Kidney epithelial cell (primary cell): ENCODE measurements at regions not wholly inside any gene's neighbourhood (a gene's known extent, or its start where the extent isn't known, plus 50 kb on each side); places are given as distances from the start of the nearest gene placed in this dataset.
"Not testable (repeated sequence)": the region's sequence is repeated elsewhere in the genome, so short reads cannot be mapped to it uniquely, and the experiment has no call there.

ENCODE experiments used
- DNase-seq: peaks from one replicate; pipeline ENCODE4 v3.0.0-alpha.2; 2010; ENCODE audit warnings: low read depth
- H3K27me3 ChIP-seq: 2 replicates; pipeline ENCODE4 v1.6.0; 2011; ENCODE audit warnings: low read length; ENCODE audit not compliant: control insufficient read depth, insufficient read depth
- H3K36me3 ChIP-seq: 2 replicates; pipeline ENCODE4 v1.5.1; 2011; ENCODE audit warnings: low read length; ENCODE audit not compliant: control insufficient read depth, insufficient read depth
- H3K4me3 ChIP-seq: 2 replicates; pipeline ENCODE4 v1.5.1; 2011; ENCODE audit warnings: low read depth, mild to moderate bottlenecking, control low read depth, low read length
- TF ChIP-seq, protein P1 (sequence below): IDR thresholded peaks from 2 replicates; pipeline ENCODE4 v1.5.1; 2011; ENCODE audit warnings: mild to moderate bottlenecking, moderate library complexity, low read length, control low read depth, inconsistent platforms; ENCODE audit not compliant: insufficient read depth, poor library complexity, severe bottlenecking

- DNase-seq, result no peak
- H3K36me3 ChIP-seq, result no peaks in the 10 kb centered on the region
- TF ChIP-seq, protein P1, sequence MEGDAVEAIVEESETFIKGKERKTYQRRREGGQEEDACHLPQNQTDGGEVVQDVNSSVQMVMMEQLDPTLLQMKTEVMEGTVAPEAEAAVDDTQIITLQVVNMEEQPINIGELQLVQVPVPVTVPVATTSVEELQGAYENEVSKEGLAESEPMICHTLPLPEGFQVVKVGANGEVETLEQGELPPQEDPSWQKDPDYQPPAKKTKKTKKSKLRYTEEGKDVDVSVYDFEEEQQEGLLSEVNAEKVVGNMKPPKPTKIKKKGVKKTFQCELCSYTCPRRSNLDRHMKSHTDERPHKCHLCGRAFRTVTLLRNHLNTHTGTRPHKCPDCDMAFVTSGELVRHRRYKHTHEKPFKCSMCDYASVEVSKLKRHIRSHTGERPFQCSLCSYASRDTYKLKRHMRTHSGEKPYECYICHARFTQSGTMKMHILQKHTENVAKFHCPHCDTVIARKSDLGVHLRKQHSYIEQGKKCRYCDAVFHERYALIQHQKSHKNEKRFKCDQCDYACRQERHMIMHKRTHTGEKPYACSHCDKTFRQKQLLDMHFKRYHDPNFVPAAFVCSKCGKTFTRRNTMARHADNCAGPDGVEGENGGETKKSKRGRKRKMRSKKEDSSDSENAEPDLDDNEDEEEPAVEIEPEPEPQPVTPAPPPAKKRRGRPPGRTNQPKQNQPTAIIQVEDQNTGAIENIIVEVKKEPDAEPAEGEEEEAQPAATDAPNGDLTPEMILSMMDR, result no peak
- H3K27me3 ChIP-seq, result no peaks in the 10 kb centered on the region
- no peak overlapping the region for H3K4me3 ChIP-seq
These were observed 460.0 kb upstream of the ZNF507 start for GRCh38 chr19:31885280-31885853.

- TF ChIP-seq, protein P1, result no peak
- Histone ChIP-seq H3K4me3 (no peak overlapping the region), H3K36me3 (no peaks in the 10 kb centered on the region), H3K27me3 (no peaks in the 10 kb centered on the region)
- DNase-seq, result no peak
These were observed 455.2 kb upstream of the ZNF507 start for GRCh38 chr19:31890230-31890629.

DNA sequence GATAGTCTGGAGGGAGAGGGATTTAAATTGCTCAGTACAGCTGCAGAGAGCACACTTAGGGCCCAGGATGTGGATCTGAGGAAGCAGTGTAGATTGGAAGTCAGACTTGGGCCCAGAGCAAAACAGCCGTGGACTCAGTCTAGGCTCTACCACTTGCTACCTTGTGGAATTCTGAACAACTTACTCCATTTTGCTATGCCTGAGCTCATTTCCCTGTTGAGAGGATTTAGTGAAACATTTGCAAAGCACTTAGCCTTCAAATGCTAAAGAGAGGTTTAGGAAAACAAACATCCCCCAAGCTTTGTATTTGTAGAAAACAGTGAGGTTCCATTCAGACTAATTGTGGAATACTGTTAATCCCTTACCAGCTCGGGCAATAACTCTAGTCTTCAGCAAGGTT is 453.4 kb upstream of the ZNF507 start:
- TF ChIP-seq, protein P1, result no peak
- DNase-seq, result no peak
- Histone ChIP-seq H3K4me3 (no peak overlapping the region), H3K27me3 (no peaks in the 10 kb centered on the region), H3K36me3 (no peaks in the 10 kb centered on the region)

DNA sequence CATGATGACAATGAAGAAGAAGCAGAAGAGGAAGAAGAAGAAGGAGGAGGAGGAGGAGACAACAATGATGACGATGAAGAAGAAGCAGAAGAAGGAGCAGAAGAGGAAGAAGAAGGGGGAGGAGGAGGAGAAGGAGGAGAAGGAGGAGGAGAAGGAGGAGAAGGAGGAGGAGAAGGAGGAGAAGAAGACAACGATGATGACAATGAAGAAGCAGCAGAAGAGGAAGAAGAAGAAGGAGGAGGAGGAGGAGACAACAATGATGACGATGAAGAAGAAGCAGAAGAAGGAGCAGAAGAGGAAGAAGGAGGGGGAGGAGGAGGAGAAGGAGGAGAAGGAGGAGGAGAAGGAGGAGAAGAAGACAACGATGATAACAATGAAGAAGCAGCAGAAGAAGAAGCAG is 451.9 kb upstream of the ZNF507 start:
- H3K27me3 ChIP-seq, DNase-seq, H3K36me3 ChIP-seq, H3K4me3 ChIP-seq: not testable (repeated sequence)

- TF ChIP-seq, protein P1, result no peak
- no peak overlapping the region for H3K4me3 ChIP-seq
- no peaks in the 10 kb centered on the region for H3K27me3 ChIP-seq
- DNase-seq, result no peak
- no peaks in the 10 kb centered on the region for H3K36me3 ChIP-seq
These were observed 451.0 kb upstream of the ZNF507 start for GRCh38 chr19:31894451-31894850.

- no peak for DNase-seq
- TF ChIP-seq, protein P1, result no peak
- Histone ChIP-seq H3K36me3 (no peaks in the 10 kb centered on the region), H3K4me3 (no peak overlapping the region), H3K27me3 (no peaks in the 10 kb centered on the region)
These were observed 448.1 kb upstream of the ZNF507 start for GRCh38 chr19:31897292-31897691.
